Right forelimb (tissue), 1 donor: ENCODE measurements at regions not wholly inside any gene's neighbourhood (a gene's known extent, or its start where the extent isn't known, plus 50 kb on each side); places are given as distances from the start of the nearest gene placed in this dataset.
A peak's percentile ranks its signal among the peaks of the same experiment; 100 is the strongest.

Experiments used
- DNase-seq: peaks from one replicate; pipeline ENCODE4 v3.0.0-alpha.2; 2018

DNA sequence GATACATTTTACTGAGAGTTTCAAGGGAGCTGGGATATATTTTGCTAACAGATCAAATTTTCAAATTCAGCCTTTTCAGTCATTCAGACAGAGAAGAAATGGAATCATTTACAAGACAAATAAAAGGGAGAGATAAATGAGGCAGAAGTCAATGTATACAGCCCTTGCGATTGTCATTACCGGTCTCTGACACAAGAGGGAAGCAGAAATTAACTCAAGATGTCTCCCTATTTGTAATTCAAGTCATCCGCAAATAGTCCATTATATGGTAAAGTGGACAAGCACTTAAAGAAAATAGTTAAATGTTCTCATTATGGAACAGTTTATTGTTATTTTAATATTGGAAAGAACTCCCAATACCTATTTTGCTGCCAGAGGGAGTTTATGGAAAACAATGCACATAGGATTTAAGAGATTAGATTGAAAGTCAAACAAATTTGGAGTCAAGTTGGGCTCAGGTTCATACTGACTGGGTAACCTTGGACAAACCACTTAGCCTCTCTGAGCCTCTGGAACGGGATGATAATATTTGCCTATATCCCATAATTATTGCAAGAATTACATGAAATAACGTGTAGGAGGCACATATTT lies 89.3 kb upstream of the PRKCQ start:
- no peak for DNase-seq

DNA sequence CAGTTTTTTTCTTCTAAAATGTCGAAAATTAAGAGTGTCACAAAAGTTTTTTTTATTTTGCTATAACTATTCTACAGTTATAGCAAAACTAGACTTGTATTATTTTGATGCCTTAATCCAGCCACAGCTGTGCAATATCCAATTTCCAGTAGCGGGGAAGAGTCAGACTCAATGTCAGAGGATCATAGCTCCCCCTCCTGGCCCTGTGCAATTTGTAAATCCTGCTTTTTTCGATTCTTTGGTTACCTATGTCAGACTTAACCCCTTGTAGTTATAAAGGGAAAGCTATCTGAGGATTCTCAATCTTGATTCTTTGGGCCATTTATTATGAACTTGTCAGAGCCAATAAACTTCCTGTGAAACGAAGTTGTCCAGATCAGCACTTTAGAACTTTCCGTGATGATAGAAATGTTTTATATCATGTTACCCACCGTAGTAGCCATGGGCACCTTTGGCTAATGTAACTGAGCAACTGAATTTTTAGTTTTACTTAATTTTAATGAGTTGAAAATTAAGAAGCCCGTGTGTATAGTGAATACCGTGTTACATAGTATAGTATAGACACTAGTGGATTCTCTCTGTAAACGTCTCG lies 87.7 kb upstream of the PRKCQ start:
- DNase-seq = peak; percentile 60

DNA sequence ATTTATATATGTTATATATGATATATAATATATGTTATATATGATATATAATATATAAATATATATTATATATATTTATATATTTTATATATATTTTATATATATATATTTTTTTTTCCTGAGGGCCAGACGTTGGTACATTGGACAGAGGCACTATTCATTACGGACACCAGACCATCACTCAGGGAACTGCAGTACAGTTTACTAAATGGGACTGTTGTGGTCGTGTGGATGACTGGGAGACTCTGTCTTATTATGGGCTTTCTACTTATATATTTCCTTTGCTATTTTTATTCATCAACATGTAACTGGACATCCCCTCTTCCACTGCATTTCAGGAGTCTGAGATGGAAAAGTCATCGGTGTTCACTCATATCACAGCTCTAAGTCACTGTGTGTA lies 87.1 kb upstream of the PRKCQ start:
- no peak for DNase-seq

DNA sequence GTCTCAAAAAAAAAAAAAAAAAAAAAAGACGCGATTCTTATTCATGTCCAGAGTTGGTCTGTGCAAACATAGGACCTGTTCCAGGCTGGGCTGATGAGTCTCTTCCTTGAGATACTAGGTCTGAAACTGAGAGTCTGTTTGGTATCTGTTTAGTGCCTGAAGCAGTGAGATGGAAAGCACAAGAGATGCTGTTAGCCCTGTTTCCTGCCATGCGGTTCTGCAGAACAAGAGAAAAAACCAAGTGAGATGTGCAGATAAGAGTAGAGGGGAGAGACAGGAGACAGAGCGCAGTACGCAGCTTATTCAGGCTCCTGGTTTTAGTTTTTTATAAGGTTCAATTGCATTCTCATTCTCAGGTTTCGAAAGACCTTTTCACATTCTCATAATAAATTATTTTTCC lies 85.8 kb upstream of the PRKCQ start:
- no peak for DNase-seq

DNA sequence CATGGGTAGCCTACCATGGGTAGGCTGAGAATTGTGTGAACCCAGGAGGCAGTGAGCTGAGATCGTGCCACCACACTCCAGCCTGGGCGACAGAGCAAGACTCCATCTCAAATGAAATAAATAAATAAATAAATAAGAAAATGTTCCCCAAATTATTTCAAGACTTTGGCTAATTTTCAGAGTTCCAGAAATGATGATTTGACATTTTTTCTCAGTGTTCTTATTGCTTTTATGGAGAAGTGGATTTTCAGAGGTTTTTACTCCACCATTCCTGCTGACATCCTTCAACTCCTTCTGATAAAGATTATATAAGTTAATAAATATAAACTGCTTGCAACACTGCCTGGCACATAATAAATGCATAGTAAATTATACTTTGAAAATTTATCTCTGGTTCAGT lies 80.4 kb upstream of the PRKCQ start:
- DNase-seq = no peak

DNA sequence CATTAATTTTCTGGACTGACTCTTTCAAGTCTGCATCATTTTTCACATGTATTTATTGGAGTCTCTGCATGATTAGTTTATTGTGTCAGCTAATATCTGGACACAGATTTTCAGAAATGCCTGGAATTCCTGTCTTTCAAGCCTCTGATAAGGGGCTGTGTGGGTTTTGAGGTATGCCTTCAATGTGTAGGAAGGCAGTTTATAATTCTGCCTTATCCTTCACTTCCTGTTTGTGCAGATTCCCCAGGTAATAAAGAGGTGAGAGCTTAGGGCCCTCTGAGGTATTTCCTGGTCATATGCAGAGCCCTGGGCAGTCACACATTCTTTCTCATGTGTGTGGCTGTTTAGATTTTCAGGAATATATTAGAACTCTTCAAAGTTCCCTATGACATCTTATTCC lies 79.4 kb upstream of the PRKCQ start:
- DNase-seq = no peak

DNA sequence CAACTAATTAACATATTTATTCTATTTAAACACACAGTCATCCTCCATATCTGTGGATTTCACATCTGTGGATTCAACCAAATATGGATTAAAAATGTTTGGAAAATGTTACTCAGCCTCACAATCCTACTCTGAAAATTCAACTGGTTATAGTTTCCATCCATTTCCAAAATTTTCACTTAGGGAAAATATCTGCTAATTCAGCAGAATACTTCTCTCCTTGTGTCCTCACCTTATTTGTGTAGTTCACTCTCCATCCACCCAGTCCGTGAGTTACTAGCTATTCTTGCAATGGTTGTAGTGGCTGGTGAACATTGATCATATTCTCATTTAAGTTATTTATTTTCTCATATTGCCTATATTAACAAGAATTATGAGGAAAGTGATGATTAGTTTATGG lies 77.6 kb upstream of the PRKCQ start:
- no peak for DNase-seq

DNA sequence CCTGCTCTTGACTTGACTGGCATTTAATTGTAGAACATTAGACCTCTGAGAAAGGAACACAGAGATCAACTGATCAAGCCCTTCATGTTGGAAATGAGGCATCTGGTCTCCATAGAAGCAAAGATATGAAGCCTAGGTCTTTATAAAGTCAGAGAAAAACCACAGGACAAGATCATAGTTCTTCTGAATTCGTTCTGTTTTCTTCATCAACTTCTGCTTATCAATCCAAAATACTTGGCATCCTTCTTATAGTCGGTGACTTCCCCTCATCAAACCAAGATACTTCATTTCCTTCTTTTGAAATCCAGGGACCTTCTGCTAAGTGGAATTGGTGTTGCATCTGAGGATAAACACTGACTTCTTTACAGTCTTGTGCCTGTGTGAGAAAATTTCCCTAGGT lies 77.1 kb upstream of the PRKCQ start:
- DNase-seq = no peak

DNA sequence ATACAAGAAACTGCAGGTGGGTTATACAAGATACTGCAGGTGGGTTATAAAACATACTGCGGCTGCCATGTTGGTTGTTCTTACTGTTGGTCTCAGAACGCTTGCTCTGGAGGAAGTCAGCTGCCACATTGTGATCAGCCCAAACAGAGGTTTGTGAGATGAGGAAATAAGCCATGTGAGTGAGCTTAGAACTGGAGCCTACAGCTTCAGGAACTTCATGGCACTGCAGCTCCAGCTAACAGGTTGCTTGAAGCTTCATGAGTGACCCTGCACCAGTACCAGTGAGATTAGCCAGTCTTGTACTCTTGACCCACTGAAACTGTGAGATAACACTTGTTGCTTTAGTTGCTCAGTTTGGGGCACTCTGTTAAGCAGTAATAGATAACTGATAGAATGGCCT lies 74.5 kb upstream of the PRKCQ start:
- DNase-seq = no peak

DNA sequence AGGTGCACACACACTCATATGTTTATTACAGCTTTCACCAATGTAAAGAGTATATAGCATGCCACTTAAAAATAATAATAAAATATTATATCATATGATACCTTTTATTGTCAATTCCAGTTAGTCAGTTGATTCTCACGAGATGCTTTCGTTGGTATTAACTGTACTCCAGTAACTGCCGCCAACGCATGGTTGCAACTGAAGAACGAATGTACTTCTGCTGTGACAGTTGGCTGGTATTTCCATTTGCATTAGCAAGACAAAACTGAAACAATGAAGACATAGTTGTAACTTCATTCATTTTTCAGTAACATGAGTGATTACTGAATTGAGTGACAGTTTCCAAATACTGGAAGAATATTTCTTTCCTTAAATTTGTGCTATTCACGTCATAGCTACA lies 70.5 kb upstream of the PRKCQ start:
- DNase-seq = no peak

DNA sequence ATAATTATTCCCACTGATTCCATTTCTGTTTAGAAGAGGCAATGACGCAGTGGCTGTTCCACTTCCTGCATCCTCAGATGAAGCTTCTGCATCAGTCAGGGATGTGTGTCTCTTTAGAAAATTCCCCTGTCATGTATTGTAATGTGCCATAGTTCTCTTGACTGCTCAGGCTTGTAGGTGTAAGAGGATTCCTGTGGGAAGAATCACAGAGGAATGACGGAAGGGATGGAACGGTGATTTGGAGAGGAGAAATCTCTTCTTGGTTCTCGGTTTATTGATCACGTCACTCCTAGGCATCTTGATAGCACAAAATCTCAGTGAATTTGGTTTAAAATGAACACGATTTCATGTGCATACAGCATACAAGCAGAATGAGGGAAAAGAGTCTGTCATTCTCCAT lies 69.8 kb upstream of the PRKCQ start:
- no peak for DNase-seq

DNA sequence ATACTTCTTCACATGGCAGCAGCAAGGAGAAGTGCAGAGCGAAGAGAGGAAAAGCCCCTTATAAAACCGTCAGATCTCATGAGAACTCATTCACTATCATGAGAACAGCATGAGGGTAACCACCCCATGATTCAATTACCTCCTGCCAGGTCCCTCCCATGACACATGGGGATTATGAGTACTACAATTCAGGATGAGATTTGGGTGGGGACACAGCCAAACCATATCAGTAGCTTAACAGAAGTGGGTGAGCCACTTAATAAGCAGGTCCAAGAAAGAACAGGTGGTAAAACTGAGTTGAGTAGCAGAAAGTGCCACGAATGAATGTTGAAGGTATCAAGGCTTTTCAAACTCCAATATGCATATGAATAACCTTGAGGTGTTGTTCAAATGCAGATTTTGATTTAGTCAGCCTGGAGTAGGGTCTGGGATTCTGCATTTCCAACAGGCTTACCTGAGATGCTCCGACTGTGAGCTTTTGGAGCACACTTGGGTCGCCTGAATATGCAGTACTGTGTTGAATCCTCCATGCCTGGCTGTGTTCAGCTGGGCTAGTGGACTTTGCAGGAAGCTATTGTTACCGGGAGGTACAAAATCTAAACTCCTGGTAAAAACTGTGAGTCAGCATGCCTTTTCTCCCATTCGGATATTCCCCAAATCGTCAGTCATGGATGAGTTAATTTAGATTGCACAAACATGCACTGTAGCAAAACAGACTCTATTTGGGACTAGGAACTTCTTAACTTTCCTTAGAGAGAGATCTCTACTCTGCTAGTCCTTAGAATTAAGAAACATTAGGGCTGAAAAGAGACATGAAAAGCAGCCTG lies 69.0 kb upstream of the PRKCQ start:
- DNase-seq = no peak

DNA sequence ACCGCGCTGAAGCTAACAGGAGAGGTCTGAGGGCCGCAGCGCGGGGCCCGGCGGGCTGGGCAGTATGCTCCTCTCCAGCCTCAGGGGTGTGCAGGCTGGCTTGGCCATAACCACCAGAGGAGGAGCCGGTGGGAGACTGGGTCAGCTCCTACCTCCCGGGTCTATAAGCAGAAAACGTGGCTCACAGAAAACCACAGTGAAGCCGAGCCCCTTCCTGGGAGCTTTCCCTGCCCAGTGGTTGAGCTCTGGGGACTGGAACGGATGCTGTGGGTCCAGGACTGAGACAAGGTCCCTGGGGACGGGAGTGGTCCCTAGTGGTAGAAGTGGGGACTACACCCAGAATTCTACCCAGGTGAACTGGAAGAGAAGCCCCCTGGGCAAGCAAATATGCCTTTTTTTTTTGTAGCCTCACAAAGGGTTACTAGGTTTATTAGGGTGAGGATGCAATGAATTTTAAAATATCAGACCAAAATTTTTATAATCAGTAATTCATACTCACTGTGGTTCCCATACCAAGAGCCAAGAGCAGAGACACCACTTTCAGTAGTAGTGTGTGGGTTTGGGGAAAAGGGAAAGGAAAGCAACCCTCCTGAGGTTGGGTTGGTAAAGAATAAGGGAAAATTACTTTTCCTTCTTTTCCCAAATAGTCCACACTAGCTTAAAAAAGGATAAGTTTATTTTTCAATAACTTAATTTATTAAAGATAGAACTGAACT lies 67.9 kb upstream of the PRKCQ start:
- DNase-seq = no peak

DNA sequence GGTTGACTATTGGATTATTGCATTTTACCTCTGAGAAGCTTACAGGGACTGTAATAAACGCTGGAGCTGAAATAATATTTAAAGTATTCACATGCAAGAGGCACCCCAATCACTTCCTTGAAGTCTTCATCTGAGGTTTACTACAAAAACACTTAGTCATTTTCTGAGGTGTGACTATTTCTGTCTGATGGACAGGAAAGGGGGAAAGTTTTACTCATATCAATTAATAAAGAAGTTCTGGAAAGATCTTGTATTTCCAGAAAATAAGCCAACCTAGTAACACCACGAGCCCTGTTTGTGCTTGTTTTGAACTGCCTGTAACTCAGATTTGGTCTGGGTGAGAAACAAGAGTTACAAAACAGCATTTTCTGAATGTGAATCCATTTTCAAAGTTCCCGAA lies 63.9 kb upstream of the PRKCQ start:
- no peak for DNase-seq

DNA sequence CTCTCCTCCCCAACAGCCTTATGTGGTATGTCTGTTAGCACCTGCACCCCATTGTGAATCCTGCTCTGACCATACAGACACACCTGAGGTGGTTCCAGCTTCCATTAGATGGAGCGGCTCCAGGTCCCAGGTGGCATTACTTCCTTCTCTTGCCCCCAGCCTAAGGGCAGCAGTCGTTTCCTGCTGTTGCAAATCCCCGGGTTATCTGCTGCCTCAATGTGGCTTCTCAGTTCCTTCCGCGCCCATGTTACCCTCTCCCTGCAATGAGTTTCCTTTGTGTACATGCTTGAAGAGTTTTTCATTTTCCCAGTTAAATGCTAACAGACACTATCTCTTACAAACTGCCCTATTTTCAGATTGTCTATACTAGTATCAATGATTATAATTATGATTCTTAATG lies 62.8 kb upstream of the PRKCQ start:
- no peak for DNase-seq

DNA sequence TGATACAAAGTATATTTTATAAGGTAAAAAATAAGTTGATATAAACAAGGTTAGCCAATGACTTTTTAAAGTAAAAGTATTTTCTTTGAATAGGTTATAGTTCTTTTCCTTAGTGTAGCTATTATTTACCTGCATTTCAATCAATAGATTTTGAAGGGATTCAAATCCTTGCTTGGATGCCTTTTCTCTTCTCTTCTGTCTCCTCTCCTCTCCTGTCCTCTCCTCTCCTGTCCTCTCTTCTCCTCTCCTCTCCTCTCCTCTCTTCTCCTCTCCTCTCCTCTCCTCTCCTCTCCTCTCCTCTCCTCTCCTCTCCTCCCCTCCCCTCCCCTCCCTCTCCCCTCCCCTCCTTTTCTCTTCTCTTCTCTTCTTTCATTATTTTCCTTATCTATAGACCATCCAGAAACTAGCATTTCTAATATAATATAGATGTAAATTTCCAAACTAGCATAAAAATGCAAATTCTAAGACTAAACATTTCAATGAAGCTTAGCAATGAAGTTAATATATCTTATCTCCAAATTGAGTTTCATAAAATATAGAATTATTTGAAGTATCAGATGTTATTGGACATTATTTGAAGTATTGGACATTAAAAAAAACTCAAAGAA lies 60.5 kb upstream of the PRKCQ start:
- no peak for DNase-seq

DNA sequence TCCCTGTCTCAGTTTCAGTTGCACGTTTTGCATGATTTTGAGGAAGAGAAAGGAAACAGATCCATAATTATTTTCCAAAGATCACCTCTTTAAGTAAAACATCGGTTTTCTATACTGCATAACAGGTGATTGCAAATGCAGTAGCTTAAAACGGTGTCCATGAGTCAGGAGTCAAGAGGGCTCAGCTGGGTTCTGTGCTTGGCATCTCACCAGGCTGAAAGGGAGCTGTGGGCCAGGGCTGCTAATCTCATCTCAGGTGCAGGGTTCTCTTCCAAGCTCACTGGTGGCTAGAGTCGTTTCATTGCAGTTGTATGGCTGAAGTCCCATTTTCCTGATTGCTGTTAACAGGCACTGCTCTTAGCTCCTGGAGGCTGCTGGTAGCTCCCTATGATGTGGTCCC lies 57.0 kb upstream of the PRKCQ start:
- no peak for DNase-seq

DNA sequence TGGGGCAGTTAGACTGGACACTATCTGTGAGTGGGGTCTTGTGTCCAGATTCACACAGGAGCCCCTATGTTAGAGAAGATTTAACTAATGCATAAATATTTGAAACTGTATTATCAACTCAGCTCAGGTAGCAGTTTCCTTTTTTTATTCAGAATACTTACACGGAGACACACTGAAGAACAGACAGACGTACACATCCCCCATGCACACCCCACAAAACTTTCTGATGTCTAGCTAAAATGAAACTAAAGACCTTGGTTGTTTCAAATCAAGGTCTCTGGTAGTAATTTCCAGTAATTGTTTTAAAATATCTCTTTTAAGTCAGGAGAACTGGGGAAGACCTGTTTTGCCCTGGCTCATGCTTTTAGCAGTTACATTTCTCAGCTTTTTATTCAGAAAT lies 55.7 kb upstream of the PRKCQ start:
- no peak for DNase-seq
